ENCODE measurements at regions not wholly inside any gene's neighbourhood (a gene's known extent, or its start where the extent isn't known, plus 50 kb on each side); places are given as distances from the start of the nearest gene placed in this dataset.

DNA sequence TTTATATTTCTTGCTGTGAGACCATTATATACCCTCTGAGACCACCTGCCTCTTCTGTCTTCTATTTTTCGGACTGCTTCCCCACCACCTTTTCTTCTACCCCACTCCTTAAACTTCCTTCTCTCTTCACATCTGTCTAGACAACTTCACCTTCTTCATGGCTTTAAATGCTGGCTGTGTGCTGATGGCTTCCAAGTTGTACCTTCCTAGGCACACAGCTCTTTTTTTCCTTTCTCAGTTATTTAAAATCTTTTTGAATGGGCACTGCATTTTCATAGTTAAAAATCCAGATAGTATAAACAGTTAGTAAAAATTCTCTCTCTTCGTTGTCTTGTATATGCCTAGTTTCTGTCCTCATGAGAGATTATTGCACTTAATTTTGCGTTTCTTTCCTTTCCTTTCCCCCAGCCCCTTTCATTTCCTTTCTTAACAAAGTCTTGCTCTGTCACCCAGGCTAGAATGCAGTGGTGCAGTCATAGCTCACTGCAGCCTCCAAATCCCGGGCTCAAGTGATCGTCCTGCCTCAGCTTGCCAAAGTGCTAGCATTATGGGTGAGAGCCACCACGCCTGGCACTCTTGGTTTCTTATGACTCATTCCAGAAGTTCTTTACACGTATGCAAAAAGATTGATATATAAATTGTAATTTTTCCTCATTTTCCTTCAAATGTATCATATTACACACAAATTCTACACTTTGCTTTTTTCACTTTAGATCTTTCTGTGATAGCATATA lies 114.3 kb downstream of the NPIPB5 start:
- TF ChIP-seq, protein P1, sequence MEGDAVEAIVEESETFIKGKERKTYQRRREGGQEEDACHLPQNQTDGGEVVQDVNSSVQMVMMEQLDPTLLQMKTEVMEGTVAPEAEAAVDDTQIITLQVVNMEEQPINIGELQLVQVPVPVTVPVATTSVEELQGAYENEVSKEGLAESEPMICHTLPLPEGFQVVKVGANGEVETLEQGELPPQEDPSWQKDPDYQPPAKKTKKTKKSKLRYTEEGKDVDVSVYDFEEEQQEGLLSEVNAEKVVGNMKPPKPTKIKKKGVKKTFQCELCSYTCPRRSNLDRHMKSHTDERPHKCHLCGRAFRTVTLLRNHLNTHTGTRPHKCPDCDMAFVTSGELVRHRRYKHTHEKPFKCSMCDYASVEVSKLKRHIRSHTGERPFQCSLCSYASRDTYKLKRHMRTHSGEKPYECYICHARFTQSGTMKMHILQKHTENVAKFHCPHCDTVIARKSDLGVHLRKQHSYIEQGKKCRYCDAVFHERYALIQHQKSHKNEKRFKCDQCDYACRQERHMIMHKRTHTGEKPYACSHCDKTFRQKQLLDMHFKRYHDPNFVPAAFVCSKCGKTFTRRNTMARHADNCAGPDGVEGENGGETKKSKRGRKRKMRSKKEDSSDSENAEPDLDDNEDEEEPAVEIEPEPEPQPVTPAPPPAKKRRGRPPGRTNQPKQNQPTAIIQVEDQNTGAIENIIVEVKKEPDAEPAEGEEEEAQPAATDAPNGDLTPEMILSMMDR (IDR thresholded peaks at IDR 0.05; ENCODE audit: borderline replicate concordance, control extremely low read depth, extremely low read depth, insufficient read depth, missing control alignments): no peak
- in situ Hi-C loops (cut with MboI; ENCODE audit: low sequenced_read_pairs, unreplicated experiment): no loop called here
- DNase-seq (ENCODE audit: low spot score): no peak

DNA sequence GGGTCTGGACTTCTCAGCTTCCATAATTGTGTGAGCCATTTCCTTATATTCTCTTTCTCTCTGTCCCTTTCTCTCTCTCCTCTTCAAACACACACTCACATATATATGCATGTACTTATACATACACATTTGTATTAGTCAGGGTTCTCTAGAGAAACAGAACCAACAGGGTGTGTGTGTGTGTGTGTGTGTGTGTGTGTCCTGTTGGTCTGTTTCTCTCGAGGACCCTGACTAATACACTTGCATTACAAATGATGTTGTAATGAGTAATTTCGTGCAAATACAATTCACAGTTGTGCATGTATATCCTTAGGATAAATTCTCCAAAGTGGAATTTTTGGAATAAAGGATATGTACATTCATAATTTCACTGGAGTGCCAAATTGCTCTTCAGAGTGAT lies 115.3 kb downstream of the NPIPB5 start:
- in situ Hi-C loops (cut with MboI; ENCODE audit: low sequenced_read_pairs, unreplicated experiment): no loop called here
- TF ChIP-seq, protein P1 (IDR thresholded peaks at IDR 0.05; ENCODE audit: borderline replicate concordance, control extremely low read depth, extremely low read depth, insufficient read depth, missing control alignments): no peak
- DNase-seq (ENCODE audit: low spot score): no peak

DNA sequence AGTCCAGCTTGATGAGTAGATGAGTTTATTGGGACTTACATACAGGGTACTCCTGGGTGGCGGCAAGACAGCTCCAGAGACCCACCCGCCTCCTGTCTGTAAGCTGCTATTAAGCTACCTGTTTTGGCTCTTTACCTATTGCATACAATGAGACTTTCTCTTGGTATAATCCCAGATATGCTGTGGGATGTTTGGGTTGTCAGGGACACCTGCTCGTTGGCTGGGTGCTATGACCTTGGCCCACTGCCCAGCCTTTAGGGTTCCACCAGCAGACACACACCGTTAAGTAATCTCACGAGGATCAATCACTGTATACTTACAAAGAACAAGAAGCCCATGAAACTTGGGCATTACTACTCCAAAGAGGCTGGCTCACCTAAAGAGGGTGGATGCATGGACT lies 116.4 kb downstream of the NPIPB5 start:
- TF ChIP-seq, protein P1 (IDR thresholded peaks at IDR 0.05; ENCODE audit: borderline replicate concordance, control extremely low read depth, extremely low read depth, insufficient read depth, missing control alignments): no peak
- DNase-seq (ENCODE audit: low spot score): no peak
- in situ Hi-C loops (cut with MboI; ENCODE audit: low sequenced_read_pairs, unreplicated experiment): no loop called here

DNA sequence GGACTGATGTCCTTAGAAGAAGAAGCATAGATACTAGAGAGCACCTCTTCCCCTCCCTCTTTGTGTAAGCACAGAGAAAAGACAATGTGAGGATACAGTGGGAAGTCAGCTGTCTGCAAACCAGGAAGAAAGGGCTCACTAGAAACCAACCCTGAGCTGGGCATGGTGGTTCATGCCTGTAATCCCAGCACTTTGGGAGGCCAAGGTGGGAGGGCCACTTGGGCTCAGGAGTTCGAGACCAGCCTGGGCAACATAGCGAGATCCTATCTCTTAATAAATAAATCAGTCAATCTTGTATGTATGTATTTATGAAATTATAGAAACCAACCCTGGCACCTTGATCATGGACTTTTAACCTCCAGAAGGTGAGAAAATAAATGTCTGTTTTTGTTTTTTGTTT lies 118.3 kb downstream of the NPIPB5 start:
- DNase-seq (ENCODE audit: low spot score): no peak
- in situ Hi-C loops (cut with MboI; ENCODE audit: low sequenced_read_pairs, unreplicated experiment): no loop called here
- TF ChIP-seq, protein P1 (IDR thresholded peaks at IDR 0.05; ENCODE audit: borderline replicate concordance, control extremely low read depth, extremely low read depth, insufficient read depth, missing control alignments): no peak

DNA sequence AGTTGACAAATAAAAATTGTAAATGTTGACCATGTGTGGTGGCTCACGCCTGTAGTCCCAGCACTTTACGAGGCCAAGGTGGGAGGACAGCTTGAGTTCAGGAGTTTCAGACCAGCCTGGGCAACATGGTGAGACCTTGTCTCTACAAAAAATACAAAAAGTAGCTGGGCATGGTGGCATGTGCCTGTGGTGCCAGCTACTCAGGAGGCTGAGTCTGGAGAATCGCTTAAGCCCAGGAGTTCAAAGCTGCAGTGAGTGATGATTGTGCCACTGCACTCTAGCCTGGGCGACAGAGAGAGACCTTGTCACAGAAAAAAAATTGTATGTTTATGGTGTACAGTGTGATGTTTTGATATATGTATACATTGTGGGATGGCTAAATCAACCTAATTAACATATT lies 119.6 kb downstream of the NPIPB5 start:
- TF ChIP-seq, protein P1 (IDR thresholded peaks at IDR 0.05; ENCODE audit: borderline replicate concordance, control extremely low read depth, extremely low read depth, insufficient read depth, missing control alignments): no peak
- in situ Hi-C loops (cut with MboI; ENCODE audit: low sequenced_read_pairs, unreplicated experiment): no loop called here
- no peak for DNase-seq (ENCODE audit: low spot score)

DNA sequence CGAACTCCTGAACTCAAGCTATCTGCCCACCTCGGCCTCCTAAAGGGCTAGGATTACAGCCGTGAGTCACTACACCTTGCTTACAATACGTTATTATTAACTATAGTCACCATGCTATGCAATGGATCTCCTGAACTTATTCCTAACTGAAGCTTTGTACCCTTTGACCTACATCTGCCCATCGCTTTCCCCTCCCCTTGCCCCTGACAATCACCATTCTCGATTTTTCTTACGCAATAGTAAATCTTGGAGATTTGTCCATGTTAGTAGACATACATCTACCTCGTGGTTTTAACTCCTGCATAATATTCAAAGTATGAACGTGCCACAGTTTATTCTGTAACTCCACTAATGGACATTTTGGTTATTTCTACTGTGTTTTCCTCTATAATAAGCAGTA lies 120.6 kb downstream of the NPIPB5 start:
- in situ Hi-C loops (cut with MboI; ENCODE audit: low sequenced_read_pairs, unreplicated experiment): no loop called here
- DNase-seq (ENCODE audit: low spot score): no peak
- TF ChIP-seq, protein P1 (IDR thresholded peaks at IDR 0.05; ENCODE audit: borderline replicate concordance, control extremely low read depth, extremely low read depth, insufficient read depth, missing control alignments): no peak
